WTC11 (cell line): ENCODE measurements at regions not wholly inside any gene's neighbourhood (a gene's known extent, or its start where the extent isn't known, plus 50 kb on each side); places are given as distances from the start of the nearest gene placed in this dataset.

Experiments
- CTCF ChIP-seq: fragments of 200-600 bp; IDR thresholded peaks from 2 replicates; pipeline ENCODE4 v1.8.0; 2022; ENCODE audit warnings: antibody characterized with exemption
- E2F4 ChIP-seq: sonication (generic); formaldehyde crosslinking; IDR thresholded peaks from 2 replicates; pipeline ENCODE4 v1.8.1; 2022; ENCODE audit warnings: low read depth, mild to moderate bottlenecking, moderate library complexity, missing genetic modification reagents, borderline replicate concordance
- NR2C2 ChIP-seq: sonication (generic); formaldehyde crosslinking; IDR thresholded peaks from 2 replicates; pipeline ENCODE4 v1.8.0; 2022; ENCODE audit warnings: mild to moderate bottlenecking, missing genetic modification reagents
- SP1 ChIP-seq: sonication (generic); formaldehyde crosslinking; conservative IDR thresholded peaks from 2 replicates; pipeline ENCODE4 v1.8.1; 2022; ENCODE audit warnings: missing genetic modification reagents
- ZNF138 ChIP-seq: sonication (generic); formaldehyde crosslinking; conservative IDR thresholded peaks from 2 replicates; pipeline ENCODE4 v1.8.1; 2022; ENCODE audit warnings: mild to moderate bottlenecking, moderate library complexity, missing genetic modification reagents
- TF ChIP-seq, protein P1 (sequence below): sonication (generic); formaldehyde crosslinking; IDR thresholded peaks from 2 replicates; pipeline ENCODE4 v1.8.0; 2022; ENCODE audit warnings: mild to moderate bottlenecking, missing genetic modification reagents
- TF ChIP-seq, protein P2 (sequence below): sonication (generic); formaldehyde crosslinking; IDR thresholded peaks from 2 replicates; pipeline ENCODE4 v1.8.1; 2023; ENCODE audit warnings: mild to moderate bottlenecking, missing genetic modification reagents, moderate library complexity

DNA sequence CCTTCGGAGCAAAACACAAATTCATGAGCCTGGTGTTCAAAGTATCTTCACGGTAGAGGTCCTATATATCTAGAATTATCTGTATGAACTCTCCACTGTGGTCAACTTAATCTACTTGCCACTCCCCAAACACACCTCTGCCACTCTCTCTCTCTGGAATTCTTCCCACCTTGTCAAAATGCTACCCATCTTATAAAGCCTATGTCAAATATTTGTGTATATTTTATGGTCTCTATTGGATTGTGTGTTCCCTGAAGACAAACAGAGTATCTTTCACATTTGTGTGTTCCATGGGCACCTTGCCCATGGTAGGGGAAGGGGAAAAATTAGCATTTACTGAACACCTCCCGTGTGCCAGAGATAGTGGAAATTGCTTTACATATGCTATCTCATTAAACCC is 83.2 kb upstream of the ATL2 start:
- TF ChIP-seq NR2C2 (CRISPR knock-in tag) (no peak), E2F4 (CRISPR knock-in tag) (no peak), CTCF (no peak), SP1 (CRISPR knock-in tag) (no peak), ZNF138 (CRISPR knock-in tag) (no peak)
- TF ChIP-seq, protein P1, sequence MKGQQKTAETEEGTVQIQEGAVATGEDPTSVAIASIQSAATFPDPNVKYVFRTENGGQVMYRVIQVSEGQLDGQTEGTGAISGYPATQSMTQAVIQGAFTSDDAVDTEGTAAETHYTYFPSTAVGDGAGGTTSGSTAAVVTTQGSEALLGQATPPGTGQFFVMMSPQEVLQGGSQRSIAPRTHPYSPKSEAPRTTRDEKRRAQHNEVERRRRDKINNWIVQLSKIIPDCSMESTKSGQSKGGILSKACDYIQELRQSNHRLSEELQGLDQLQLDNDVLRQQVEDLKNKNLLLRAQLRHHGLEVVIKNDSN = no peak
- TF ChIP-seq, protein P2, sequence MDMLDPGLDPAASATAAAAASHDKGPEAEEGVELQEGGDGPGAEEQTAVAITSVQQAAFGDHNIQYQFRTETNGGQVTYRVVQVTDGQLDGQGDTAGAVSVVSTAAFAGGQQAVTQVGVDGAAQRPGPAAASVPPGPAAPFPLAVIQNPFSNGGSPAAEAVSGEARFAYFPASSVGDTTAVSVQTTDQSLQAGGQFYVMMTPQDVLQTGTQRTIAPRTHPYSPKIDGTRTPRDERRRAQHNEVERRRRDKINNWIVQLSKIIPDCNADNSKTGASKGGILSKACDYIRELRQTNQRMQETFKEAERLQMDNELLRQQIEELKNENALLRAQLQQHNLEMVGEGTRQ (CRISPR knock-in tag) = no peak
